GM12864 (cell line): ENCODE measurements at regions not wholly inside any gene's neighbourhood (a gene's known extent, or its start where the extent isn't known, plus 50 kb on each side); places are given as distances from the start of the nearest gene placed in this dataset.
"Not testable (repeated sequence)": the region's sequence is repeated elsewhere in the genome, so short reads cannot be mapped to it uniquely, and the experiment has no call there.

Experiments
- DNase-seq: peaks from one replicate; pipeline ENCODE4 v3.0.0-alpha.2; 2011; ENCODE audit warnings: low read depth
- H3K4me3 ChIP-seq: 2 replicates; pipeline ENCODE4 v1.5.1; 2011; ENCODE audit warnings: mild to moderate bottlenecking, low read depth, low read length, control low read depth
- CTCF ChIP-seq: IDR thresholded peaks from 2 replicates; pipeline ENCODE4 v1.5.1; 2011; ENCODE audit warnings: low read depth, mild to moderate bottlenecking, moderate library complexity, low read length, control low read depth, inconsistent platforms; ENCODE audit errors: missing control alignments

GRCh38 chr1:196160066-196160795, 448.0 kb downstream of the KCNT2 start:
- no peak for TF ChIP-seq CTCF
- H3K4me3 ChIP-seq, result no peak overlapping the region
- no peak for DNase-seq

GRCh38 chr1:196155586-196155985, 452.7 kb downstream of the KCNT2 start:
- TF ChIP-seq CTCF, result no peak
- H3K4me3 ChIP-seq, result no peak overlapping the region
- no peak for DNase-seq

- TF ChIP-seq CTCF, result no peak
- H3K4me3 ChIP-seq, result no peak overlapping the region
- DNase-seq, result no peak
Observed at GRCh38 chr1:196152975-196153374, 455.3 kb downstream of the KCNT2 start.

- no peak for DNase-seq
- no peak overlapping the region for H3K4me3 ChIP-seq
Observed at GRCh38 chr1:196152086-196152485, 456.2 kb downstream of the KCNT2 start.

GRCh38 chr1:196148367-196148970, 459.8 kb downstream of the KCNT2 start:
- no peak for DNase-seq
- peak; percentile 28 for TF ChIP-seq CTCF

More at GRCh38 chr1:196152086-196152485, 456.2 kb downstream of the KCNT2 start:
- no peak for TF ChIP-seq CTCF

GRCh38 chr1:196147530-196147929, 460.7 kb downstream of the KCNT2 start:
- no peak for DNase-seq
- no peak overlapping the region for H3K4me3 ChIP-seq
- TF ChIP-seq CTCF, result no peak

More at GRCh38 chr1:196148367-196148970, 459.8 kb downstream of the KCNT2 start:
- no peak overlapping the region for H3K4me3 ChIP-seq

- DNase-seq, H3K4me3 ChIP-seq: not testable (repeated sequence)
Observed at GRCh38 chr1:196145151-196145550, 463.1 kb downstream of the KCNT2 start.
